Cardiac muscle cell (in vitro differentiated cells and primary cell): ENCODE measurements at regions not wholly inside any gene's neighbourhood (a gene's known extent, or its start where the extent isn't known, plus 50 kb on each side); places are given as distances from the start of the nearest gene placed in this dataset.

Experiments
- DNase-seq, 2 donors: peaks; one replicate each; pipeline versions ENCODE4 v3.0.0 to v3.0.0-alpha.2; 2010 to 2017; ENCODE audit warnings: low read depth in 1 of 2, low spot score in 1 of 2
- H3K27ac ChIP-seq: fragments of 200-600 bp; sonication (generic); 2 replicates; pipeline ENCODE4 v1.5.1; 2016
- H3K27me3 ChIP-seq: fragments of 200-600 bp; sonication (generic); 2 replicates; pipeline ENCODE4 v1.6.0; 2016; ENCODE audit warnings: control low read depth
- H3K36me3 ChIP-seq: fragments of 200-600 bp; sonication (generic); 2 replicates; pipeline ENCODE4 v1.5.1; 2016; ENCODE audit warnings: control low read depth
- H3K4me1 ChIP-seq: fragments of 200-600 bp; sonication (generic); 2 replicates; pipeline ENCODE4 v1.8.1; 2017; ENCODE audit warnings: low read depth, mild to moderate bottlenecking, mixed run types
- H3K4me3 ChIP-seq: fragments of 200-600 bp; sonication (generic); 2 replicates; pipeline ENCODE4 v1.5.1; 2016; ENCODE audit warnings: mild to moderate bottlenecking
- H3K9me3 ChIP-seq: fragments of 200-600 bp; sonication (generic); 2 replicates; pipeline ENCODE4 v1.5.1; 2017; ENCODE audit warnings: low read depth, mild to moderate bottlenecking, control low read depth
- TF ChIP-seq, protein P1 (sequence below): IDR thresholded peaks from 2 replicates; pipeline ENCODE4 v1.5.1; 2012; ENCODE audit warnings: low read depth, mild to moderate bottlenecking, low read length

DNA sequence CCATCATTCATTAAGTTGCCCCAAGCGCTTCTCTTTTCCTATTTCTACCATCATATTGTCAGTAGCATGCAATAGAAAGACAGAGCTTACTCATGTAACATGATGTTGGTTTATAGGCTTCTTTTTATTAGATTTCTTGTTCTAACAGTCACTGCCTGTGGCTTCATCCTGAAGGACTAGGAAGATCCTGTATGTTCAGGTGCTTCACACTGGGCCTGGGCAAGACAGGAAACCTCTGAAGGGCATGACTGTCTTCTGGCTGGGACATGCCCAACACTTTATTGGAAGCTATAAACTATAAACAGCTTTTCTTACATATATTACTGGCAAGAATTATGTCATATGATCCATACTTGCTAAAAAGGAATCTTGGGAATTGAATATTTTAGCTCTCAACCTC, 258.4 kb upstream of the AKR1E2 start:
- no peaks in the 10 kb centered on the region for H3K36me3 ChIP-seq
- DNase-seq: no peak

GRCh38 chr10:4566011-4566410, 260.0 kb upstream of the AKR1E2 start:
- no peaks in the 10 kb centered on the region for H3K27me3 ChIP-seq
- no peaks in the 10 kb centered on the region for H3K36me3 ChIP-seq
- H3K4me1 ChIP-seq: no peaks in the 10 kb centered on the region
- H3K9me3 ChIP-seq: no peaks in the 10 kb centered on the region
- H3K4me3 ChIP-seq: no peak overlapping the region
- no peak overlapping the region for H3K27ac ChIP-seq
- TF ChIP-seq, protein P1, sequence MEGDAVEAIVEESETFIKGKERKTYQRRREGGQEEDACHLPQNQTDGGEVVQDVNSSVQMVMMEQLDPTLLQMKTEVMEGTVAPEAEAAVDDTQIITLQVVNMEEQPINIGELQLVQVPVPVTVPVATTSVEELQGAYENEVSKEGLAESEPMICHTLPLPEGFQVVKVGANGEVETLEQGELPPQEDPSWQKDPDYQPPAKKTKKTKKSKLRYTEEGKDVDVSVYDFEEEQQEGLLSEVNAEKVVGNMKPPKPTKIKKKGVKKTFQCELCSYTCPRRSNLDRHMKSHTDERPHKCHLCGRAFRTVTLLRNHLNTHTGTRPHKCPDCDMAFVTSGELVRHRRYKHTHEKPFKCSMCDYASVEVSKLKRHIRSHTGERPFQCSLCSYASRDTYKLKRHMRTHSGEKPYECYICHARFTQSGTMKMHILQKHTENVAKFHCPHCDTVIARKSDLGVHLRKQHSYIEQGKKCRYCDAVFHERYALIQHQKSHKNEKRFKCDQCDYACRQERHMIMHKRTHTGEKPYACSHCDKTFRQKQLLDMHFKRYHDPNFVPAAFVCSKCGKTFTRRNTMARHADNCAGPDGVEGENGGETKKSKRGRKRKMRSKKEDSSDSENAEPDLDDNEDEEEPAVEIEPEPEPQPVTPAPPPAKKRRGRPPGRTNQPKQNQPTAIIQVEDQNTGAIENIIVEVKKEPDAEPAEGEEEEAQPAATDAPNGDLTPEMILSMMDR: no peak
- DNase-seq: no peak

More for the DNA sequence above, 258.4 kb upstream of the AKR1E2 start:
- Histone ChIP-seq H3K27me3 (no peaks in the 10 kb centered on the region), H3K9me3 (no peaks in the 10 kb centered on the region), H3K27ac (no peak overlapping the region), H3K4me3 (no peak overlapping the region), H3K4me1 (no peaks in the 10 kb centered on the region)
- TF ChIP-seq, protein P1: no peak

- TF ChIP-seq, protein P1: no peak
- H3K27ac ChIP-seq: no peak overlapping the region
- no peak overlapping the region for H3K4me3 ChIP-seq
- no peaks in the 10 kb centered on the region for H3K27me3 ChIP-seq
- H3K4me1 ChIP-seq: no peaks in the 10 kb centered on the region
- no peaks in the 10 kb centered on the region for H3K9me3 ChIP-seq
- H3K36me3 ChIP-seq: no peaks in the 10 kb centered on the region
- no peak for DNase-seq
Observed at GRCh38 chr10:4561296-4561695, 264.7 kb upstream of the AKR1E2 start.

GRCh38 chr10:4557469-4557868, 268.5 kb upstream of the AKR1E2 start:
- Histone ChIP-seq H3K4me1 (no peaks in the 10 kb centered on the region), H3K27me3 (no peaks in the 10 kb centered on the region), H3K9me3 (no peaks in the 10 kb centered on the region), H3K36me3 (no peaks in the 10 kb centered on the region), H3K27ac (no peak overlapping the region), H3K4me3 (no peak overlapping the region)
- TF ChIP-seq, protein P1: no peak
- no peak for DNase-seq

- no peak for DNase-seq
- H3K27me3 ChIP-seq: no peaks in the 10 kb centered on the region
- no peaks in the 10 kb centered on the region for H3K4me1 ChIP-seq
- TF ChIP-seq, protein P1: no peak
- H3K4me3 ChIP-seq: no peak overlapping the region
- H3K27ac ChIP-seq: no peak overlapping the region
- no peaks in the 10 kb centered on the region for H3K9me3 ChIP-seq
- no peaks in the 10 kb centered on the region for H3K36me3 ChIP-seq
Observed at GRCh38 chr10:4556527-4556926, 269.5 kb upstream of the AKR1E2 start.

DNA sequence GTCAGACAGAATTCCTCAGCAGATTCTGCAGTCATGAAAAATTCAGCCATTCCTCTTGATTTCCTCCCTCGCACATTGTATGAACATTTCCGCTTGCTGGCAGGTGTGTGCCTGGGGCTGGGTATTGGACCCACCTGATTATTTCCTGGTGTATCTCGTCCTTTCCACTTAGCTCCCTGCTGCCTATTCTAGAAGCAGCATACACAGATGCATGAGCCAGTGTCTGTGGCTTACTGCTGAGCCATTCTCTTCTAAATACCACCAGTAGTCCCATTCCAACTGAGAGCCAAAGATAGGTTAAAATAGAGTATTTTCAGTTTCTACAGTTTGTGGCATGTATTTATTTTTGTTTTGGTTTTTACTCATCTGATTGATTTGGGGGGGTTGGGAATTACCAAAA, 270.1 kb upstream of the AKR1E2 start:
- H3K27ac ChIP-seq: no peak overlapping the region
- no peaks in the 10 kb centered on the region for H3K9me3 ChIP-seq
- no peak for DNase-seq
- no peaks in the 10 kb centered on the region for H3K27me3 ChIP-seq
- H3K4me3 ChIP-seq: no peak overlapping the region
- H3K4me1 ChIP-seq: no peaks in the 10 kb centered on the region
- H3K36me3 ChIP-seq: no peaks in the 10 kb centered on the region
- TF ChIP-seq, protein P1: no peak
